Caco-2 (cell line): ENCODE measurements at regions not wholly inside any gene's neighbourhood (a gene's known extent, or its start where the extent isn't known, plus 50 kb on each side); places are given as distances from the start of the nearest gene placed in this dataset.

Experiments used
- BruUV-seq: library from RNA; stranded (reverse); fragments of 400-500 nt; replicated peaks from 2 replicates; lab custom pipeline; 2021; lab: Mats Ljungman, UMichigan
- CTCF ChIA-PET: fragments of 300-600 bp; sonication (Branson Sonifier 250); formaldehyde crosslinking; loops from one replicate; lab custom pipeline; 2022; ENCODE audit warnings: antibody characterized with exemption; lab: Charles Lee
- POLR2A ChIA-PET: fragments of 300-600 bp; sonication (Branson Sonifier 250); formaldehyde crosslinking; loops from one replicate; lab custom pipeline; 2022; ENCODE audit warnings: antibody characterized with exemption; lab: Charles Lee
- DNase-seq, 2 experiments: peaks; one replicate each; pipeline versions ENCODE4 v3.0.0 to v3.0.0-alpha.2; 2020 to 2022
- H3K27me3 ChIP-seq: replicated peaks from 2 replicates; pipeline ENCODE4 v1.6.0; 2011; ENCODE audit warnings: low read length; ENCODE audit not compliant: control insufficient read depth, insufficient read depth
- H3K36me3 ChIP-seq: 2 replicates; pipeline ENCODE4 v1.5.1; 2011; ENCODE audit warnings: low read length; ENCODE audit not compliant: control insufficient read depth, insufficient read depth
- H3K4me1 ChIP-seq: fragments of 250-450 bp; sonication (Bioruptor Pico); 2 replicates; pipeline ENCODE4 v1.5.1; 2020; ENCODE audit warnings: mild to moderate bottlenecking
- H3K4me3 ChIP-seq: 2 replicates; pipeline ENCODE4 v1.5.1; 2011; ENCODE audit warnings: low read depth, mild to moderate bottlenecking, control low read depth, low read length
- H3K9me3 ChIP-seq: fragments of 250-450 bp; sonication (Bioruptor Pico); 2 replicates; pipeline ENCODE4 v1.5.1; 2020; ENCODE audit warnings: mild to moderate bottlenecking, moderate library complexity
- H3K27ac Mint-ChIP-seq: one replicate; pipeline ENCODE4 v1.8.0; 2022; ENCODE audit warnings: mixed read lengths; ENCODE audit not compliant: unreplicated experiment
- H3K27me3 Mint-ChIP-seq: one replicate; pipeline ENCODE4 v1.8.0; 2022; ENCODE audit warnings: mixed read lengths; ENCODE audit not compliant: insufficient read depth, unreplicated experiment
- H3K36me3 Mint-ChIP-seq: one replicate; pipeline ENCODE4 v1.8.0; 2022; ENCODE audit warnings: mild to moderate bottlenecking, mixed read lengths; ENCODE audit not compliant: insufficient read depth, unreplicated experiment
- H3K4me1 Mint-ChIP-seq: one replicate; pipeline ENCODE4 v1.8.0; 2022; ENCODE audit warnings: low read depth, mixed read lengths; ENCODE audit not compliant: unreplicated experiment
- H3K4me3 Mint-ChIP-seq: one replicate; pipeline ENCODE4 v1.8.0; 2022; ENCODE audit warnings: mild to moderate bottlenecking, moderate library complexity, mixed read lengths; ENCODE audit not compliant: unreplicated experiment
- H3K9me3 Mint-ChIP-seq: one replicate; pipeline ENCODE4 v1.8.0; 2022; ENCODE audit warnings: mixed read lengths; ENCODE audit not compliant: unreplicated experiment
- CTCF ChIP-seq, 2 experiments: fragments of 200-600 bp in 1 of 2; IDR thresholded peaks; 1 replicate in 1 of 2; 2 replicates in 1 of 2; pipeline versions ENCODE4 v1.5.1 to v1.8.0; 2011 to 2022; ENCODE audit warnings: antibody characterized with exemption in 1 of 2, control low read depth in 1 of 2, inconsistent platforms in 1 of 2, low read depth in 1 of 2, low read length in 1 of 2, mild to moderate bottlenecking in 1 of 2, moderate library complexity in 1 of 2; ENCODE audit not compliant: insufficient read depth in 1 of 2, severe bottlenecking in 1 of 2, unreplicated experiment in 1 of 2
- intact Hi-C: fragments of 100-400 bp; cut with micrococcal nuclease; formaldehyde crosslinking; loops from one replicate; pipeline ENCODE4 v1.10.0; 2022; ENCODE audit not compliant: unreplicated experiment

GRCh38 chr2:221088506-221088905 lies 483.6 kb downstream of the EPHA4 start:
- Mint-ChIP-seq H3K36me3 (no peaks in the 10 kb centered on the region), H3K4me3 (no peak overlapping the region), H3K9me3 (no peaks in the 10 kb centered on the region), H3K27ac (no peak overlapping the region), H3K4me1 (no peaks in the 10 kb centered on the region), H3K27me3 (no peaks in the 10 kb centered on the region)
- ChIA-PET POLR2A (no interaction called here), CTCF (no interaction called here)
- DNase-seq = no peak
- H3K9me3 ChIP-seq = no peaks in the 10 kb centered on the region
- H3K36me3 ChIP-seq = no peaks in the 10 kb centered on the region
- no peaks in the 10 kb centered on the region for H3K27me3 ChIP-seq
- intact Hi-C loops = no loop called here
- BruUV-seq = no TSS peak
- no peaks in the 10 kb centered on the region for H3K4me1 ChIP-seq
- no peak overlapping the region for H3K4me3 ChIP-seq
- no peak for TF ChIP-seq CTCF (IDR thresholded peaks at IDR 0.05; ENCODE audit: insufficient read depth in 1 of 2, low read depth in 1 of 2, low read length in 1 of 2, severe bottlenecking in 1 of 2, unreplicated experiment in 1 of 2)

- no peaks in the 10 kb centered on the region for H3K4me1 Mint-ChIP-seq
- Histone ChIP-seq H3K4me1 (no peaks in the 10 kb centered on the region), H3K27me3 (no peaks in the 10 kb centered on the region), H3K36me3 (no peaks in the 10 kb centered on the region), H3K9me3 (no peaks in the 10 kb centered on the region; the same call in 1 of the 2 replicates), H3K4me3 (no peak overlapping the region)
- ChIA-PET CTCF (no interaction called here), POLR2A (no interaction called here)
- no peaks in the 10 kb centered on the region for H3K36me3 Mint-ChIP-seq
- no peaks in the 10 kb centered on the region for H3K27me3 Mint-ChIP-seq
- no peak overlapping the region for H3K4me3 Mint-ChIP-seq
- no peak for DNase-seq
- BruUV-seq = no TSS peak
- H3K9me3 Mint-ChIP-seq = no peaks in the 10 kb centered on the region
- intact Hi-C loops = no loop called here
- H3K27ac Mint-ChIP-seq = no peak overlapping the region
- no peak for TF ChIP-seq CTCF (IDR thresholded peaks at IDR 0.05; ENCODE audit: insufficient read depth in 1 of 2, low read depth in 1 of 2, low read length in 1 of 2, severe bottlenecking in 1 of 2, unreplicated experiment in 1 of 2)
Measured at GRCh38 chr2:221095356-221095755, 476.7 kb downstream of the EPHA4 start.

GRCh38 chr2:221096706-221097567 lies 475.2 kb downstream of the EPHA4 start:
- intact Hi-C loops = no loop called here
- H3K27me3 Mint-ChIP-seq = no peaks in the 10 kb centered on the region
- H3K36me3 Mint-ChIP-seq = no peaks in the 10 kb centered on the region
- TF ChIP-seq CTCF (IDR thresholded peaks at IDR 0.05; ENCODE audit: insufficient read depth in 1 of 2, low read depth in 1 of 2, low read length in 1 of 2, severe bottlenecking in 1 of 2, unreplicated experiment in 1 of 2) = no peak
- H3K9me3 ChIP-seq = no peaks in the 10 kb centered on the region; the same call in 1 of the 2 replicates
- H3K27me3 ChIP-seq = no peaks in the 10 kb centered on the region
- DNase-seq = no peak
- CTCF ChIA-PET = no interaction called here
- no peak overlapping the region for H3K4me3 ChIP-seq
- no peak overlapping the region for H3K4me3 Mint-ChIP-seq
- H3K27ac Mint-ChIP-seq = no peak overlapping the region
- H3K9me3 Mint-ChIP-seq = no peaks in the 10 kb centered on the region
- POLR2A ChIA-PET = no interaction called here
- no peaks in the 10 kb centered on the region for H3K36me3 ChIP-seq
- BruUV-seq = no TSS peak
- no peaks in the 10 kb centered on the region for H3K4me1 Mint-ChIP-seq
- H3K4me1 ChIP-seq = no peaks in the 10 kb centered on the region
